IPS-15b (cell line): ENCODE measurements at regions not wholly inside any gene's neighbourhood (a gene's known extent, or its start where the extent isn't known, plus 50 kb on each side); places are given as distances from the start of the nearest gene placed in this dataset.

ENCODE experiments used
- H3K27me3 ChIP-seq: one replicate; pipeline ENCODE4 v1.6.1; 2013; ENCODE audit warnings: low read length; ENCODE audit not compliant: control insufficient read depth, insufficient read depth
- H3K36me3 ChIP-seq: one replicate; pipeline ENCODE4 v1.6.1; 2013; ENCODE audit warnings: low read length; ENCODE audit not compliant: control insufficient read depth, insufficient read depth
- H3K4me1 ChIP-seq: one replicate; pipeline ENCODE4 v1.6.1; 2013; ENCODE audit warnings: mild to moderate bottlenecking, low read length; ENCODE audit not compliant: control insufficient read depth, insufficient read depth
- H3K4me3 ChIP-seq: one replicate; pipeline ENCODE4 v1.5.1; 2013; ENCODE audit warnings: low read depth, low read length
- H3K9ac ChIP-seq: one replicate; pipeline ENCODE4 v1.6.1; 2013; ENCODE audit warnings: low read depth, mild to moderate bottlenecking, low read length
- H3K9me3 ChIP-seq: one replicate; pipeline ENCODE4 v1.6.1; 2013; ENCODE audit warnings: mild to moderate bottlenecking, low read length; ENCODE audit not compliant: control insufficient read depth, insufficient read depth

- Histone ChIP-seq H3K9me3 (no peaks in the 10 kb centered on the region), H3K9ac (no peak overlapping the region), H3K4me1 (no peaks in the 10 kb centered on the region), H3K36me3 (no peaks in the 10 kb centered on the region), H3K4me3 (no peak overlapping the region), H3K27me3 (no peaks in the 10 kb centered on the region)
Measured at GRCh38 chr10:36129051-36129450, 487.0 kb upstream of the FZD8 start.

GRCh38 chr10:36126076-36126475 is 484.0 kb upstream of the FZD8 start:
- no peak overlapping the region for H3K4me3 ChIP-seq

GRCh38 chr10:36119455-36119854 is 477.4 kb upstream of the FZD8 start:
- no peaks in the 10 kb centered on the region for H3K9me3 ChIP-seq
- no peak overlapping the region for H3K4me3 ChIP-seq
- H3K27me3 ChIP-seq = no peaks in the 10 kb centered on the region
- no peaks in the 10 kb centered on the region for H3K36me3 ChIP-seq
- no peak overlapping the region for H3K9ac ChIP-seq
- H3K4me1 ChIP-seq = peaks cover 3% of the 10 kb centered on the region

More at GRCh38 chr10:36126076-36126475, 484.0 kb upstream of the FZD8 start:
- no peaks in the 10 kb centered on the region for H3K9me3 ChIP-seq
- H3K36me3 ChIP-seq = no peaks in the 10 kb centered on the region
- no peaks in the 10 kb centered on the region for H3K4me1 ChIP-seq
- no peaks in the 10 kb centered on the region for H3K27me3 ChIP-seq
- H3K9ac ChIP-seq = no peak overlapping the region

GRCh38 chr10:36118314-36118713 is 476.2 kb upstream of the FZD8 start:
- Histone ChIP-seq H3K4me1 (peaks cover 3% of the 10 kb centered on the region), H3K4me3 (no peak overlapping the region), H3K27me3 (no peaks in the 10 kb centered on the region), H3K9me3 (no peaks in the 10 kb centered on the region), H3K9ac (no peak overlapping the region), H3K36me3 (no peaks in the 10 kb centered on the region)

GRCh38 chr10:36117890-36118289 is 475.8 kb upstream of the FZD8 start:
- Histone ChIP-seq H3K27me3 (no peaks in the 10 kb centered on the region), H3K4me1 (peaks cover 3% of the 10 kb centered on the region), H3K36me3 (no peaks in the 10 kb centered on the region), H3K4me3 (no peak overlapping the region), H3K9ac (no peak overlapping the region), H3K9me3 (no peaks in the 10 kb centered on the region)

- no peaks in the 10 kb centered on the region for H3K9me3 ChIP-seq
- H3K9ac ChIP-seq = no peak overlapping the region
- no peak overlapping the region for H3K4me3 ChIP-seq
- peaks cover 3% of the 10 kb centered on the region for H3K4me1 ChIP-seq
- no peaks in the 10 kb centered on the region for H3K27me3 ChIP-seq
- no peaks in the 10 kb centered on the region for H3K36me3 ChIP-seq
Measured at GRCh38 chr10:36117231-36117630, 475.1 kb upstream of the FZD8 start.

- H3K27me3 ChIP-seq = no peaks in the 10 kb centered on the region
- no peaks in the 10 kb centered on the region for H3K9me3 ChIP-seq
- peaks cover 3% of the 10 kb centered on the region for H3K4me1 ChIP-seq
- H3K36me3 ChIP-seq = no peaks in the 10 kb centered on the region
- H3K4me3 ChIP-seq = no peak overlapping the region
- peak overlapping the region; percentile 47 for H3K9ac ChIP-seq
Measured at GRCh38 chr10:36116731-36117130, 474.6 kb upstream of the FZD8 start.

- no peaks in the 10 kb centered on the region for H3K36me3 ChIP-seq
- no peaks in the 10 kb centered on the region for H3K27me3 ChIP-seq
- no peaks in the 10 kb centered on the region for H3K9me3 ChIP-seq
- peaks cover 3% of the 10 kb centered on the region for H3K4me1 ChIP-seq
- no peak overlapping the region for H3K9ac ChIP-seq
- no peak overlapping the region for H3K4me3 ChIP-seq
Measured at GRCh38 chr10:36116040-36116439, 473.9 kb upstream of the FZD8 start.

- Histone ChIP-seq H3K4me1 (peaks cover 3% of the 10 kb centered on the region), H3K27me3 (no peaks in the 10 kb centered on the region), H3K9ac (no peak overlapping the region), H3K36me3 (no peaks in the 10 kb centered on the region), H3K9me3 (no peaks in the 10 kb centered on the region), H3K4me3 (no peak overlapping the region)
Measured at GRCh38 chr10:36115364-36115763, 473.3 kb upstream of the FZD8 start.

- H3K36me3 ChIP-seq = no peaks in the 10 kb centered on the region
- H3K9ac ChIP-seq = no peak overlapping the region
Measured at GRCh38 chr10:36114913-36115312, 472.8 kb upstream of the FZD8 start.

GRCh38 chr10:36114141-36114540 is 472.0 kb upstream of the FZD8 start:
- no peak overlapping the region for H3K4me3 ChIP-seq
- no peak overlapping the region for H3K9ac ChIP-seq
- H3K9me3 ChIP-seq = no peaks in the 10 kb centered on the region
- H3K36me3 ChIP-seq = no peaks in the 10 kb centered on the region
- peaks cover 3% of the 10 kb centered on the region for H3K4me1 ChIP-seq
- H3K27me3 ChIP-seq = no peaks in the 10 kb centered on the region

More at GRCh38 chr10:36114913-36115312, 472.8 kb upstream of the FZD8 start:
- Histone ChIP-seq H3K9me3 (no peaks in the 10 kb centered on the region), H3K4me1 (peaks cover 3% of the 10 kb centered on the region), H3K27me3 (no peaks in the 10 kb centered on the region), H3K4me3 (no peak overlapping the region)

GRCh38 chr10:36111676-36112075 is 469.6 kb upstream of the FZD8 start:
- Histone ChIP-seq H3K4me1 (no peaks in the 10 kb centered on the region), H3K4me3 (no peak overlapping the region), H3K9ac (no peak overlapping the region), H3K36me3 (no peaks in the 10 kb centered on the region), H3K9me3 (no peaks in the 10 kb centered on the region), H3K27me3 (no peaks in the 10 kb centered on the region)

- no peaks in the 10 kb centered on the region for H3K4me1 ChIP-seq
- no peaks in the 10 kb centered on the region for H3K9me3 ChIP-seq
- H3K4me3 ChIP-seq = no peak overlapping the region
- no peak overlapping the region for H3K9ac ChIP-seq
- no peaks in the 10 kb centered on the region for H3K27me3 ChIP-seq
- no peaks in the 10 kb centered on the region for H3K36me3 ChIP-seq
Measured at GRCh38 chr10:36110097-36110496, 468.0 kb upstream of the FZD8 start.
